GM18508 (cell line): ENCODE measurements at regions not wholly inside any gene's neighbourhood (a gene's known extent, or its start where the extent isn't known, plus 50 kb on each side); places are given as distances from the start of the nearest gene placed in this dataset.
A peak's percentile ranks its signal among the peaks of the same experiment; 100 is the strongest.

Experiments used
- ATAC-seq: cut with Tn5 transposase; IDR thresholded peaks from one replicate; pipeline ENCODE4 v1.9.1; 2021; ENCODE audit warnings: moderate number of reproducible peaks; ENCODE audit not compliant: insufficient read depth, unreplicated experiment

- no peak for ATAC-seq
Observed at GRCh38 chr7:115494529-115495147, 535.9 kb downstream of the TFEC start.

- no peak for ATAC-seq
Observed at GRCh38 chr7:115493381-115493780, 537.2 kb downstream of the TFEC start.

DNA sequence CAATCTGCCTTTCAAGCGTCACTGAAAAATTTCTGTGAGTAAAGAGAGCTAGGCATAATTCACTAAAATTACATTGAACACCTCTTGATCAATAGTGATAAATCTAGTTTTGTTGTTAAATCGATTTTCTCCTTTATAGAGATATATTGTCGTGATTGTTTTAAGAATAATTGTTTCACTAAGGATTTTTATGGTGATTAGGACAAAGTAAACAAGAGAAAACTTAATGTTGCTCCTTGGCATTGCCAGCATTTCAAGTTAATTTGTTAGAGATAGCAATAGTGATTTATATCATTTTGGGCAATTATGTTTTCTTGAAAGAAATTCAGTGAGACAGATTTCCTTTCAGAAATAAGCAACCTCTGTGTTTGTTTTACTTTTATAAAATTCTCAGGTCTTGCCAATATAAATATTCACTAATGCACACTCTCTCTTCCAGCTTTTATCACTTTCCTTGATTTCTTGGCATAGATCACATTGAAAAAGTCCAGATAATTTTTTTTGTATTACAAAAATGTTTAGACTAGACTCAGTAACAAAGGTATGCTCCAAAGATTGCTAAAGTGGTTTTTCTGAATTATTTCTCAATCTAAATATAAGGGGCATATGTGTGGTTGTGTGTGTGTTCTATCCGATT is 538.7 kb downstream of the TFEC start:
- ATAC-seq, result no peak

DNA sequence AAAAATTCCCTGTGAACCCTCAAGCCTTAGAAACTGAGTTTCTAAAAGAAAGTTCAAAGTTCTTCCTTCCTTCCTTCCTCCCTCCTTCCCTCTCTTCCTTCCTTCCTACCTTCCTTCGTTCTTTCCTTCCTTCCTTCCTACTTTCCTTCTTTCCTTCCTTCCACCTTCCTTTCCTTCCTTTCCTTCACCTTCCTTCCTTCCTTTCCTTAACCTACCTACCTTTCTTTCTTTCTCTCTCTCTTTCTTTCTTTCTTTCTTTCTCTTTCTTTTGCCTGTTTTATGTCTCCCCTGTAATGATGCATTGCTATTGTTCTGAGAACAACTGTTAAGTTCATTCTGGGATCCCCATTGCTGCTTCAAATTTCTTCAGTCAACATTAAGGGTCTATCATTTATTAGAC is 551.1 kb downstream of the TFEC start:
- ATAC-seq, result no peak

GRCh38 chr7:115478426-115478825 is 552.1 kb downstream of the TFEC start:
- no peak for ATAC-seq

DNA sequence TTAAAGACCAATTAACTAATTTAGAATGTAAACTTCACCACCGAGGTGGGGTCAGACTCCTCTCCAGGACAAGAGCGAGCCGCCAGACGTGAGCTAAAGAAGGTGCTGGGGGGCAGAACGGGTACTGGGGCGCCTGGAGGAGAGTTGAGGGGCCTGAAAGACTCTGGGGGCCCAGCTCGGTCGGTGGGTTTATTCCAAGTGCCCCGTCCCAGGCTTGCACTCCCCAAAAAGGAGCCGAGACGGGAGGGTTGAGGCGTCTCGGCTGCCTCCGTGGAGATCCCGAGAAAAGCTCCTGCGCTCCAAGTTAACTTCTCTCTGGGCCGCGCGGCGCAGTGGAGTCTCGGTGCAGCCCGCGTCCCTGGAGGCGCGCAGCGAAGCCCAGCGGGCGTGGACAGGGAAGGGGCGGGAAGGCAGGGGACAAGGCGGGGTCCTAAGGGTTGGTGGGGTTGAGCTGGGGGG is 553.3 kb downstream of the TFEC start:
- ATAC-seq, result no peak

DNA sequence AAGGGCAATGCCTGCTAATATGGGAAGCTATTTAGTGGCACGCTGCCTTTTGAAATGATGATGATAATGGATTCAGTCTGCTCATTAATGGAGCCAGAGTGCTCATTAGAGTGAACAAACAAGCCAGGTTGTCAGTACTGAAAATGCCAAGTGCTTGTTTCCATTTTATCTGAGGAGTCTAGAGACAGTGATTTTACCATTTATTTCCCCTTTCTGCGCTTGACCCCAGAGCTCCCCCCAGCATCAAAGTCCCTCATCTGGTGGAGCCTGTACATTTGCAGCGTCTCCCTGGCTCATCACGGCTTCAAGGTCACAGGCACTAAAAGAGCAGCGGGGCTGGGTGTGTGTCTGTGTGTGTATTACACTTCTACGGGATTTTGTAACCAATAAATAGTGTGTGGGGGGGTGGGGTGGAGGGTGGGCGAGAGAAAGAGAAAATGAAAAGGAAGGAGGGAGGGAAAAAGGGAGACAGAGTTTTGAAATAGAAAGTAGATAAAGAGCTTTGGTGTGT is 553.8 kb downstream of the TFEC start:
- ATAC-seq, result no peak

- no peak for ATAC-seq
Observed at GRCh38 chr7:115475761-115476385, 554.0 kb downstream of the MDFIC start.

DNA sequence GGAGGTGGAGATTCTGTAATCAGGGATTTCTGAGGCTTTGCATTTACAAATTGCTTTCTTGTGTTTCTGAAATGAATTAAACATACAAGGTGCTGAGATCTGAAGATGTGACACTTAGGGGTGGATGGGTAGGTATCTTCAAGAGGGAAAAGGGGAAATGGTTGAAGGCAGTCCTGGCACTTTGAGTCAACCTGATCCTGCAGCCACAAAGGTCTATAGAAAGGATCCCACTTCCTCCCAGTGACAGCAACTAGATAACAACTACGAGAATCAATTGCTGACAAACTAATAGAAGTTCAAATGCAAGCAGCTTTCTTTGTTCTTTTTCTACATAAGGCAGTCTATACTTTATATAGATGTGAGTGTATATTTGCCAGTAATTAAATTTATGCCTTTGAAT is 553.3 kb downstream of the MDFIC start:
- no peak for ATAC-seq

DNA sequence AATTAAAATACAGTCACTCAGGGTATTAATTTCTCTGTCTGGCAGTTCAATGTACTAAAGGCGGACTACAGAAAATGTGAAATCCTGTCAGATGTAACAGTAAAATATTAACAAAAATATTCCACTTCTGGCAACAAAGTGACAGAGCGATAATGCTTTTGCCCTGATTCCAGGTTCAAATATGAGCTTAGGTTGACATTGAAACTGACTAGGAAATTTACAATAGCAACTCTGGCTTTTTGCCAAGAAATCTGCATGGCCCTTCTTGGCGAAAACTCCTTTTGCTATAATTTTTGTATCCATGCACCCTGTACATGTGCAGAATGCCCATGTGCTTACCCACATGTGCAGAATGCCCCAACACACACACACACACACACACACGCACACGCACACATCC is 552.2 kb downstream of the MDFIC start:
- ATAC-seq, result no peak

GRCh38 chr7:115471891-115472290 is 550.0 kb downstream of the MDFIC start:
- ATAC-seq, result no peak

- ATAC-seq, result no peak
Observed at GRCh38 chr7:115462301-115463015, 540.6 kb downstream of the MDFIC start.

GRCh38 chr7:115449689-115450088 is 527.8 kb downstream of the MDFIC start:
- no peak for ATAC-seq

GRCh38 chr7:115447495-115447894 is 525.6 kb downstream of the MDFIC start:
- ATAC-seq, result no peak

DNA sequence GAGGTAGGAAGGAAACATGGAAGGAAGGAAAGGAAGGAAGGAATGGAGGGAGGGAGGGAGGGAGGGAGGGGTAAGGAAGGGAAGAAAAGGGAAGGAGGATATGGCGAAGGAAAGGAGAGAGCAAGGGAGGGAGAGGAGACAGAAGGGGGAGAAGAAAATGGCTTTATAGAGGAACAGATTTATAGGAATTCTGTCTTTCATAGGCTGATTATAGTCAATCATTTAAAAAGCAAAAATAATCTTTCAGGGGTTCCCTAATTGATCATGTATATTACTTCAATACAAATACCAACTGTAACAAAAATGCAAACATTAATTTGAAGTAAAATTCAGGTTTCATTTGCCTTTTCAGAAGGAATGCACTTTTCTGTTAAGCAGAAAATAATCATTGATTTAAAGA is 519.1 kb downstream of the MDFIC start:
- no peak for ATAC-seq

GRCh38 chr7:115435178-115435577 is 513.3 kb downstream of the MDFIC start:
- peak; percentile 90 for ATAC-seq

GRCh38 chr7:115429918-115430317 is 508.0 kb downstream of the MDFIC start:
- no peak for ATAC-seq

- no peak for ATAC-seq
Observed at GRCh38 chr7:115417662-115418061, 495.8 kb downstream of the MDFIC start.

- ATAC-seq, result peak; percentile 96
Observed at GRCh38 chr7:115410972-115411686, 489.2 kb downstream of the MDFIC start.

GRCh38 chr7:115410434-115410820 is 488.5 kb downstream of the MDFIC start:
- no peak for ATAC-seq
